HEK293 (cell line): ENCODE measurements at regions not wholly inside any gene's neighbourhood (a gene's known extent, or its start where the extent isn't known, plus 50 kb on each side); places are given as distances from the start of the nearest gene placed in this dataset.
A peak's percentile ranks its signal among the peaks of the same experiment; 100 is the strongest.

ENCODE experiments used
- FEZF1 ChIP-seq: fragments of 450-650 bp; formaldehyde crosslinking; IDR thresholded peaks from 2 replicates; pipeline ENCODE4 v1.5.1; 2016; ENCODE audit warnings: missing biosample characterization, missing genetic modification characterization
- GLI2 ChIP-seq: fragments of 450-650 bp; formaldehyde crosslinking; IDR thresholded peaks from 2 replicates; pipeline ENCODE4; 2017; ENCODE audit warnings: missing biosample characterization, missing genetic modification characterization, low read depth, borderline replicate concordance
- OVOL3 ChIP-seq: fragments of 450-650 bp; formaldehyde crosslinking; IDR thresholded peaks from 2 replicates; pipeline ENCODE4 v1.5.1; 2016; ENCODE audit warnings: missing biosample characterization, missing genetic modification characterization
- SCRT1 ChIP-seq: fragments of 450-650 bp; formaldehyde crosslinking; IDR thresholded peaks from 2 replicates; pipeline ENCODE4 v1.5.1; 2016; ENCODE audit warnings: missing biosample characterization, missing genetic modification characterization, borderline replicate concordance
- TRIM28 ChIP-seq: IDR thresholded peaks from 2 replicates; pipeline ENCODE4 v1.6.1; 2011; ENCODE audit warnings: low read length, control low read depth, borderline replicate concordance
- ZBTB20 ChIP-seq: fragments of 450-650 bp; formaldehyde crosslinking; IDR thresholded peaks from 2 replicates; pipeline ENCODE4 v1.5.1; 2016; ENCODE audit warnings: missing biosample characterization, missing genetic modification characterization
- ZEB2 ChIP-seq: fragments of 450-650 bp; formaldehyde crosslinking; IDR thresholded peaks from 2 replicates; pipeline ENCODE4 v1.5.1; 2016; ENCODE audit warnings: missing biosample characterization, missing genetic modification characterization
- ZNF112 ChIP-seq: fragments of 450-650 bp; formaldehyde crosslinking; IDR thresholded peaks from 2 replicates; pipeline ENCODE4 v1.5.0; 2017; ENCODE audit warnings: missing biosample characterization, missing genetic modification characterization
- ZNF211 ChIP-seq: fragments of 450-650 bp; formaldehyde crosslinking; IDR thresholded peaks from 2 replicates; pipeline ENCODE4 v1.5.1; 2016; ENCODE audit warnings: low read depth, missing biosample characterization, missing genetic modification characterization
- ZNF24 ChIP-seq: fragments of 450-650 bp; formaldehyde crosslinking; IDR thresholded peaks from 2 replicates; pipeline ENCODE4 v1.5.1; 2016; ENCODE audit warnings: missing biosample characterization, missing genetic modification characterization
- ZNF292 ChIP-seq: fragments of 450-650 bp; formaldehyde crosslinking; IDR thresholded peaks from 2 replicates; pipeline ENCODE4 v1.5.1; 2016; ENCODE audit warnings: low read depth, missing biosample characterization, missing genetic modification characterization, borderline replicate concordance
- ZNF341 ChIP-seq: fragments of 450-650 bp; formaldehyde crosslinking; IDR thresholded peaks from 2 replicates; pipeline ENCODE4; 2016; ENCODE audit warnings: low read depth, missing biosample characterization, missing genetic modification characterization
- ZNF416 ChIP-seq: fragments of 450-650 bp; formaldehyde crosslinking; IDR thresholded peaks from 2 replicates; pipeline ENCODE4 v1.5.1; 2016; ENCODE audit warnings: missing biosample characterization, missing genetic modification characterization
- ZNF510 ChIP-seq: fragments of 450-650 bp; formaldehyde crosslinking; IDR thresholded peaks from 2 replicates; pipeline ENCODE4 v1.5.1; 2018; ENCODE audit warnings: mild to moderate bottlenecking, missing genetic modification characterization, missing biosample characterization; ENCODE audit not compliant: insufficient replicate concordance
- ZNF544 ChIP-seq: fragments of 450-650 bp; formaldehyde crosslinking; IDR thresholded peaks from 2 replicates; pipeline ENCODE4 v1.5.0; 2017; ENCODE audit warnings: missing biosample characterization, missing genetic modification characterization
- ZNF558 ChIP-seq: fragments of 450-650 bp; formaldehyde crosslinking; IDR thresholded peaks from 2 replicates; pipeline ENCODE4 v1.5.1; 2016; ENCODE audit warnings: missing biosample characterization, missing genetic modification characterization
- ZNF561 ChIP-seq: fragments of 450-650 bp; IDR thresholded peaks from 2 replicates; pipeline ENCODE4 v1.5.1; 2018; ENCODE audit warnings: missing biosample characterization, missing genetic modification characterization, borderline replicate concordance
- ZNF571 ChIP-seq: fragments of 450-650 bp; formaldehyde crosslinking; IDR thresholded peaks from 2 replicates; pipeline ENCODE4 v1.5.0; 2017; ENCODE audit warnings: missing biosample characterization, missing genetic modification characterization
- ZNF585B ChIP-seq: fragments of 450-650 bp; formaldehyde crosslinking; IDR thresholded peaks from 2 replicates; pipeline ENCODE4 v1.5.1; 2016; ENCODE audit warnings: missing biosample characterization, missing genetic modification characterization
- ZNF600 ChIP-seq: fragments of 450-650 bp; formaldehyde crosslinking; IDR thresholded peaks from 2 replicates; pipeline ENCODE4 v1.5.1; 2016; ENCODE audit warnings: missing biosample characterization, missing genetic modification characterization
- ZNF658 ChIP-seq: fragments of 450-650 bp; formaldehyde crosslinking; IDR thresholded peaks from 2 replicates; pipeline ENCODE4; 2016; ENCODE audit warnings: missing biosample characterization, missing genetic modification characterization
- ZNF677 ChIP-seq: fragments of 450-650 bp; IDR thresholded peaks from 2 replicates; pipeline ENCODE4 v1.5.0; 2018; ENCODE audit warnings: missing biosample characterization, mild to moderate bottlenecking, missing genetic modification characterization, moderate library complexity
- ZNF707 ChIP-seq: fragments of 450-650 bp; formaldehyde crosslinking; IDR thresholded peaks from 2 replicates; pipeline ENCODE4 v1.5.1; 2016; ENCODE audit warnings: missing biosample characterization, missing genetic modification characterization
- ZNF776 ChIP-seq: fragments of 450-650 bp; formaldehyde crosslinking; IDR thresholded peaks from 2 replicates; pipeline ENCODE4 v1.5.0; 2017; ENCODE audit warnings: missing biosample characterization, missing genetic modification characterization, borderline replicate concordance
- ZNF830 ChIP-seq: fragments of 450-650 bp; IDR thresholded peaks from 2 replicates; pipeline ENCODE4 v1.5.0; 2018; ENCODE audit warnings: missing biosample characterization, missing genetic modification characterization, low read depth, mild to moderate bottlenecking, moderate library complexity
- ZNF843 ChIP-seq: fragments of 450-650 bp; formaldehyde crosslinking; IDR thresholded peaks from 2 replicates; pipeline ENCODE4 v1.5.1; 2016; ENCODE audit warnings: missing biosample characterization, missing genetic modification characterization
- ZSCAN16 ChIP-seq: fragments of 450-650 bp; formaldehyde crosslinking; IDR thresholded peaks from 2 replicates; pipeline ENCODE4 v1.5.1; 2016; ENCODE audit warnings: missing biosample characterization, missing genetic modification characterization
- ZSCAN23 ChIP-seq: fragments of 450-650 bp; formaldehyde crosslinking; IDR thresholded peaks from 2 replicates; pipeline ENCODE4 v1.5.1; 2016; ENCODE audit warnings: missing biosample characterization, missing genetic modification characterization
- TF ChIP-seq, protein P1 (sequence below): fragments of 450-650 bp; formaldehyde crosslinking; conservative IDR thresholded peaks from 2 replicates; pipeline ENCODE4 v1.5.1; 2016; ENCODE audit warnings: low read depth, missing biosample characterization, missing genetic modification characterization
- TF ChIP-seq, protein P2 (sequence below): fragments of 450-650 bp; formaldehyde crosslinking; IDR thresholded peaks from 2 replicates; pipeline ENCODE4 v1.5.1; 2016; ENCODE audit warnings: missing biosample characterization, missing genetic modification characterization
- TF ChIP-seq, protein P3 (sequence below): fragments of 450-650 bp; formaldehyde crosslinking; conservative IDR thresholded peaks from 2 replicates; pipeline ENCODE4 v1.5.1; 2016; ENCODE audit warnings: low read depth, missing biosample characterization, missing genetic modification characterization
- TF ChIP-seq, protein P4 (sequence below): fragments of 450-650 bp; formaldehyde crosslinking; IDR thresholded peaks from 2 replicates; pipeline ENCODE4 v1.5.1; 2017; ENCODE audit warnings: missing biosample characterization, missing genetic modification characterization

DNA sequence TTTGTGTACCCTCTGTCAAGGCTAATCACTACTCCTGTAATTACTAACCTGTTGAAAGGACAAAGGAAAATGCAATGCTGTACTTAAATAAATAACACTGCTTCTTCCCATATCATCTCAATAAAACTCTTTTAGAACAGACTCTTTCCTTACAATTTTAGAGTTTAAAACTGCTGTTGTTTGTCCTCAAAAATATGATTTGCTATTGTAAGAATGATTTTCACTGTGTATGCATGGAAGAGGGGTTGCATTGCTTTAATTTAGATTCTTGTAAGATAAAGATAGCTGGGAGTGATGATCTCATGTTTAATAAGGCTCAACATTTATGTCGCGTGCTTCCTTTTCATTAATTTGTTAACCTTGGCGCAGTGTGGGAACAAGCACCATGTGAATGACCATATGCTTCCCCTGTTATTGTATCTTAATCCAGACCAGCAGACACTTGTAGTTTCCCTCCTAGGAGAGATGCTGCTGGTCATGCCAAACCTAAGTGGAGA lies 89.8 kb upstream of the ATXN1 start (continued):
- TF ChIP-seq, protein P1, sequence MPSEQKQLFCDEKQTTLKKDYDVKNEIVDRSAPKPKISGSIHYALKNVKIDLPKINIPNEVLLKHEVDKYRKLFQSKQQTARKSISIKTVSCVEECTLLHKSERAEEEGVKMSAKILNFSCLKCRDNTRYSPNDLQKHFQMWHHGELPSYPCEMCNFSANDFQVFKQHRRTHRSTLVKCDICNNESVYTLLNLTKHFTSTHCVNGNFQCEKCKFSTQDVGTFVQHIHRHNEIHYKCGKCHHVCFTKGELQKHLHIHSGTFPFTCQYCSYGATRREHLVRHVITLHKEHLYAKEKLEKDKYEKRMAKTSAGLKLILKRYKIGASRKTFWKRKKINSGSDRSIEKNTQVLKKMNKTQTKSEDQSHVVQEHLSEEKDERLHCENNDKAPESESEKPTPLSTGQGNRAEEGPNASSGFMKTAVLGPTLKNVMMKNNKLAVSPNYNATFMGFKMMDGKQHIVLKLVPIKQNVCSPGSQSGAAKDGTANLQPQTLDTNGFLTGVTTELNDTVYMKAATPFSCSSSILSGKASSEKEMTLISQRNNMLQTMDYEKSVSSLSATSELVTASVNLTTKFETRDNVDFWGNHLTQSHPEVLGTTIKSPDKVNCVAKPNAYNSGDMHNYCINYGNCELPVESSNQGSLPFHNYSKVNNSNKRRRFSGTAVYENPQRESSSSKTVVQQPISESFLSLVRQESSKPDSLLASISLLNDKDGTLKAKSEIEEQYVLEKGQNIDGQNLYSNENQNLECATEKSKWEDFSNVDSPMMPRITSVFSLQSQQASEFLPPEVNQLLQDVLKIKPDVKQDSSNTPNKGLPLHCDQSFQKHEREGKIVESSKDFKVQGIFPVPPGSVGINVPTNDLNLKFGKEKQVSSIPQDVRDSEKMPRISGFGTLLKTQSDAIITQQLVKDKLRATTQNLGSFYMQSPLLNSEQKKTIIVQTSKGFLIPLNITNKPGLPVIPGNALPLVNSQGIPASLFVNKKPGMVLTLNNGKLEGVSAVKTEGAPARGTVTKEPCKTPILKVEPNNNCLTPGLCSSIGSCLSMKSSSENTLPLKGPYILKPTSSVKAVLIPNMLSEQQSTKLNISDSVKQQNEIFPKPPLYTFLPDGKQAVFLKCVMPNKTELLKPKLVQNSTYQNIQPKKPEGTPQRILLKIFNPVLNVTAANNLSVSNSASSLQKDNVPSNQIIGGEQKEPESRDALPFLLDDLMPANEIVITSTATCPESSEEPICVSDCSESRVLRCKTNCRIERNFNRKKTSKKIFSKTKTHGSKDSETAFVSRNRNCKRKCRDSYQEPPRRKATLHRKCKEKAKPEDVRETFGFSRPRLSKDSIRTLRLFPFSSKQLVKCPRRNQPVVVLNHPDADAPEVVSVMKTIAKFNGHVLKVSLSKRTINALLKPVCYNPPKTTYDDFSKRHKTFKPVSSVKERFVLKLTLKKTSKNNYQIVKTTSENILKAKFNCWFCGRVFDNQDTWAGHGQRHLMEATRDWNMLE (tag by site-specific recombination), result no peak
- TF ChIP-seq SCRT1 (tag by site-specific recombination) (no peak; the same call in none of the 2 replicates), ZNF510 (no peak), ZBTB20 (peak; percentile 75), ZNF843 (peak; percentile 70), OVOL3 (tag by site-specific recombination) (no peak), ZNF292 (no peak), TRIM28 (peak; percentile 40; the same call in 1 of the 2 replicates), ZNF830 (tag by site-specific recombination) (no peak), ZSCAN16 (tag by site-specific recombination) (no peak), GLI2 (no peak), ZNF600 (peak; percentile 82), ZNF544 (tag by site-specific recombination) (no peak), ZNF558 (tag by site-specific recombination) (no peak), ZNF571 (tag by site-specific recombination) (no peak), ZNF677 (tag by site-specific recombination) (no peak), FEZF1 (no peak), ZNF658 (tag by site-specific recombination) (no peak), ZNF707 (tag by site-specific recombination) (no peak), ZNF341 (tag by site-specific recombination) (no peak), ZNF211 (tag by site-specific recombination) (no peak), ZNF585B (tag by site-specific recombination) (no peak), ZEB2 (tag by site-specific recombination) (no peak), ZNF561 (no peak), ZNF112 (tag by site-specific recombination) (no peak), ZNF776 (tag by site-specific recombination) (no peak), ZNF416 (tag by site-specific recombination) (no peak), ZNF24 (tag by site-specific recombination) (peak; percentile 19; the same call in 1 of the 2 replicates), ZSCAN23 (tag by site-specific recombination) (no peak)
- TF ChIP-seq, protein P2, sequence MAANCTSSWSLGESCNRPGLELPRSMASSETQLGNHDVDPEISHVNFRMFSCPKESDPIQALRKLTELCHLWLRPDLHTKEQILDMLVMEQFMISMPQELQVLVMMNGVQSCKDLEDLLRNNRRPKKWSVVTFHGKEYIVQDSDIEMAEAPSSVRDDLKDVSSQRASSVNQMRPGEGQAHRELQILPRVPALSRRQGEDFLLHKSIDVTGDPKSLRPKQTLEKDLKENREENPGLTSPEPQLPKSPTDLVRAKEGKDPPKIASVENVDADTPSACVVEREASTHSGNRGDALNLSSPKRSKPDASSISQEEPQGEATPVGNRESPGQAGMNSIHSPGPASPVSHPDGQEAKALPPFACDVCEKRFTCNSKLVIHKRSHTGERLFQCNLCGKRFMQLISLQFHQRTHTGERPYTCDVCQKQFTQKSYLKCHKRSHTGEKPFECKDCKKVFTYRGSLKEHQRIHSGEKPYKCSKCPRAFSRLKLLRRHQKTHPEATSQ (tag by site-specific recombination), result no peak
- TF ChIP-seq, protein P3, sequence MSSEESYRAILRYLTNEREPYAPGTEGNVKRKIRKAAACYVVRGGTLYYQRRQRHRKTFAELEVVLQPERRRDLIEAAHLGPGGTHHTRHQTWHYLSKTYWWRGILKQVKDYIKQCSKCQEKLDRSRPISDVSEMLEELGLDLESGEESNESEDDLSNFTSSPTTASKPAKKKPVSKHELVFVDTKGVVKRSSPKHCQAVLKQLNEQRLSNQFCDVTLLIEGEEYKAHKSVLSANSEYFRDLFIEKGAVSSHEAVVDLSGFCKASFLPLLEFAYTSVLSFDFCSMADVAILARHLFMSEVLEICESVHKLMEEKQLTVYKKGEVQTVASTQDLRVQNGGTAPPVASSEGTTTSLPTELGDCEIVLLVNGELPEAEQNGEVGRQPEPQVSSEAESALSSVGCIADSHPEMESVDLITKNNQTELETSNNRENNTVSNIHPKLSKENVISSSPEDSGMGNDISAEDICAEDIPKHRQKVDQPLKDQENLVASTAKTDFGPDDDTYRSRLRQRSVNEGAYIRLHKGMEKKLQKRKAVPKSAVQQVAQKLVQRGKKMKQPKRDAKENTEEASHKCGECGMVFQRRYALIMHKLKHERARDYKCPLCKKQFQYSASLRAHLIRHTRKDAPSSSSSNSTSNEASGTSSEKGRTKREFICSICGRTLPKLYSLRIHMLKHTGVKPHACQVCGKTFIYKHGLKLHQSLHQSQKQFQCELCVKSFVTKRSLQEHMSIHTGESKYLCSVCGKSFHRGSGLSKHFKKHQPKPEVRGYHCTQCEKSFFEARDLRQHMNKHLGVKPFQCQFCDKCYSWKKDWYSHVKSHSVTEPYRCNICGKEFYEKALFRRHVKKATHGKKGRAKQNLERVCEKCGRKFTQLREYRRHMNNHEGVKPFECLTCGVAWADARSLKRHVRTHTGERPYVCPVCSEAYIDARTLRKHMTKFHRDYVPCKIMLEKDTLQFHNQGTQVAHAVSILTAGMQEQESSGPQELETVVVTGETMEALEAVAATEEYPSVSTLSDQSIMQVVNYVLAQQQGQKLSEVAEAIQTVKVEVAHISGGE (tag by site-specific recombination), result no peak
- TF ChIP-seq, protein P4, sequence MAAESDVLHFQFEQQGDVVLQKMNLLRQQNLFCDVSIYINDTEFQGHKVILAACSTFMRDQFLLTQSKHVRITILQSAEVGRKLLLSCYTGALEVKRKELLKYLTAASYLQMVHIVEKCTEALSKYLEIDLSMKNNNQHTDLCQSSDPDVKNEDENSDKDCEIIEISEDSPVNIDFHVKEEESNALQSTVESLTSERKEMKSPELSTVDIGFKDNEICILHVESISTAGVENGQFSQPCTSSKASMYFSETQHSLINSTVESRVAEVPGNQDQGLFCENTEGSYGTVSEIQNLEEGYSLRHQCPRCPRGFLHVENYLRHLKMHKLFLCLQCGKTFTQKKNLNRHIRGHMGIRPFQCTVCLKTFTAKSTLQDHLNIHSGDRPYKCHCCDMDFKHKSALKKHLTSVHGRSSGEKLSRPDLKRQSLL (tag by site-specific recombination), result no peak
